ENCODE measurements at regions not wholly inside any gene's neighbourhood (a gene's known extent, or its start where the extent isn't known, plus 50 kb on each side); places are given as distances from the start of the nearest gene placed in this dataset. TPM values are rescaled to one million over a fixed set of nuclear protein-coding genes. Genes with fewer than 3 reads are reported as not detected.
"Not testable (repeated sequence)": the region's sequence is repeated elsewhere in the genome, so short reads cannot be mapped to it uniquely, and the experiment has no call there.

- Histone ChIP-seq H3K27ac (no peak overlapping the region), H3K27me3 (no peaks in the 10 kb centered on the region), H3K4me3 (no peak overlapping the region), H3K36me3 (no peaks in the 10 kb centered on the region), H3K9me3 (peaks cover 0 to 9% (median 0%) of the 10 kb centered on the region in 4 donors), H3K4me1 (no peaks in the 10 kb centered on the region)
- TF ChIP-seq EP300 (IDR thresholded peaks at IDR 0.05) (no peak), POLR2A (IDR thresholded peaks at IDR 0.05) (no peak), CTCF (IDR thresholded peaks at IDR 0.05) (no peak)
- 86 to 94% methylated on average over 1 of the region's 1 CpG for WGBS, 2 donors
- DNase-seq (ENCODE audit: low spot score in 2 of 2): no peak
These were observed 57.6 kb upstream of the RASA1 start for GRCh38 chr5:87210076-87210475.

- no peaks in the 10 kb centered on the region for H3K36me3 ChIP-seq
- DNase-seq (ENCODE audit: low spot score in 2 of 2): no peak
- peaks cover 0 to 9% (median 0%) of the 10 kb centered on the region in 4 donors for H3K9me3 ChIP-seq
- TF ChIP-seq POLR2A (IDR thresholded peaks at IDR 0.05) (no peak), CTCF (IDR thresholded peaks at IDR 0.05) (no peak)
- H3K4me1 ChIP-seq: no peaks in the 10 kb centered on the region
- WGBS, 2 donors: 82 to 85% methylated on average over 2 of the region's 2 CpGs
- H3K27me3 ChIP-seq: no peaks in the 10 kb centered on the region
- H3K27ac ChIP-seq: no peak overlapping the region
- H3K4me3 ChIP-seq: no peak overlapping the region
These were observed 56.9 kb upstream of the RASA1 start for GRCh38 chr5:87210743-87211142.

GRCh38 chr5:87211676-87212075 is 56.0 kb upstream of the RASA1 start:
- no peaks in the 10 kb centered on the region for H3K36me3 ChIP-seq
- WGBS, 2 donors: 62 to 67% methylated on average over 1 of the region's 1 CpG
- H3K27me3 ChIP-seq: no peaks in the 10 kb centered on the region

GRCh38 chr5:87212183-87212582 is 55.5 kb upstream of the RASA1 start:
- H3K4me3 ChIP-seq; H3K9me3 ChIP-seq; H3K4me1 ChIP-seq; DNase-seq (ENCODE audit: low spot score in 2 of 2); H3K36me3 ChIP-seq; H3K27me3 ChIP-seq; H3K27ac ChIP-seq: not testable (repeated sequence)
- WGBS, 2 donors: 73 to 79% methylated on average over 2 of the region's 2 CpGs

More at GRCh38 chr5:87211676-87212075, 56.0 kb upstream of the RASA1 start:
- Histone ChIP-seq H3K27ac (no peak overlapping the region), H3K4me3 (no peak overlapping the region), H3K4me1 (no peaks in the 10 kb centered on the region), H3K9me3 (peaks cover 0 to 9% (median 0%) of the 10 kb centered on the region in 4 donors)
- no peak for TF ChIP-seq POLR2A (IDR thresholded peaks at IDR 0.05)
- no peak for TF ChIP-seq EP300 (IDR thresholded peaks at IDR 0.05)
- no peak for TF ChIP-seq CTCF (IDR thresholded peaks at IDR 0.05)
- DNase-seq (ENCODE audit: low spot score in 2 of 2): no peak

- H3K27ac ChIP-seq; DNase-seq (ENCODE audit: low spot score in 2 of 2); H3K4me1 ChIP-seq; H3K4me3 ChIP-seq; H3K9me3 ChIP-seq; H3K27me3 ChIP-seq; H3K36me3 ChIP-seq: not testable (repeated sequence)
- WGBS, 2 donors: 51 to 66% methylated on average over 4 of the region's 4 CpGs
These were observed 50.2 kb upstream of the RASA1 start for GRCh38 chr5:87217480-87217879.

Small RNA genes in the stretch of these regions (small RNA-seq; reads per million reads assigned to genes)
- not detected for gene MIR4280
- not detected for gene RN7SKP34
